Ectodermal cell (in vitro differentiated cells): ENCODE measurements at regions not wholly inside any gene's neighbourhood (a gene's known extent, or its start where the extent isn't known, plus 50 kb on each side); places are given as distances from the start of the nearest gene placed in this dataset.

Source experiments
- H3K27ac ChIP-seq: 2 replicates; pipeline ENCODE4 v1.7.0; 2013; ENCODE audit warnings: mild to moderate bottlenecking, low read depth, low read length; ENCODE audit not compliant: insufficient read depth, poor library complexity, severe bottlenecking
- H3K27me3 ChIP-seq: 2 replicates; pipeline ENCODE4 v1.7.0; 2013; ENCODE audit warnings: mild to moderate bottlenecking, low read length; ENCODE audit not compliant: insufficient read depth, control insufficient read depth, poor library complexity, severe bottlenecking
- H3K36me3 ChIP-seq: one replicate; pipeline ENCODE4 v1.7.0; 2013; ENCODE audit warnings: low read length; ENCODE audit not compliant: control insufficient read depth, insufficient read depth
- H3K4me1 ChIP-seq: one replicate; pipeline ENCODE4 v1.7.0; 2013; ENCODE audit warnings: low read length; ENCODE audit not compliant: control insufficient read depth, insufficient read depth
- H3K4me3 ChIP-seq: 2 replicates; pipeline ENCODE4 v1.7.0; 2013; ENCODE audit warnings: low read depth, low read length, control low read depth; ENCODE audit not compliant: insufficient read depth
- H3K9me3 ChIP-seq: 2 replicates; pipeline ENCODE4 v1.7.0; 2013; ENCODE audit warnings: mild to moderate bottlenecking, low read length, moderate library complexity; ENCODE audit not compliant: control insufficient read depth
- WGBS, 2 experiments: methylation state at CpG; one replicate each; pipeline ENCODE4 v1.1.7; 2013; ENCODE audit warnings: missing lambda C conversion rate in 2 of 2; 5-methylcytosine and 5-hydroxymethylcytosine counted together

DNA sequence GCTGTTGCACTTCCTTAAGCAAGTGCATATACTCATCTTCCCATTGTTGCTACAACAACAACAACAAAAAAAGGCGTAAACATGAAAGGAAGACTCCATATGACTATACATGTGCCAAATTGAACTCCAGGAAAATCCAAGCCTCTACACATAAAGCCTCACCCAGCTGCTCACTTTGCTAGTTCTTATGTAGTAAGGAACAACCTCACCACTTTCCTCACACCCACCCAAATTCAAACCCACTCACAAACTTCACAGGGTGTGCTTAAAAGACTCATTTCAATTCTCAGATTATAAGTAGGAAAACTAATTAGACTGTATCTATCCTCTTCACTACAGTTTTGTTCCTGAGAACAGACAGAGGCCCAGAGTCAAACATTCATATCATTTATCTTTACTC, 671.1 kb upstream of the INTU start:
- Histone ChIP-seq H3K27ac (no peak overlapping the region), H3K4me1 (no peaks in the 10 kb centered on the region)

DNA sequence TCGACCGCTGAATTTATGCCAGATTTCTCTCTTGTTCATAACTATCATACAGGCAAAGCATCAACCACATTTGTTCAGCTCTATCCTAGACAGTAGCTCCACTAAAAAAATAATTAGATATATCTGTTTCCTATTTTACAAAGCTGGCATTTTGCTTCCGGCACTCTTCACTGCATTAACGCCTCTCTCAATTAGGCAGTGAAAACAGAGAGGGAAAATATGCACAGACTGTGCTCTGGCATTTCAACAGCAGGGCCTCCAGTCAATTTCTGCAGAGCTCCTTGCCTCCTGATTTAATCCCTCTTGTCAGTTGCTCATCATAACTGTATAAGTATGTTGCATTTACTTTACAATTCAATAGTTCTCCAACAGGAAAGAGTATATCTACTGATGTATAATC, 666.9 kb upstream of the INTU start:
- 92 to 96% methylated on average over 4 of the region's 4 CpGs for WGBS, 2 experiments

More for the DNA sequence above, 671.1 kb upstream of the INTU start:
- H3K4me3 ChIP-seq, result no peak overlapping the region
- H3K27me3 ChIP-seq, result no peaks in the 10 kb centered on the region
- 72 to 100% methylated on average over 1 of the region's 1 CpG for WGBS, 2 experiments
- no peaks in the 10 kb centered on the region for H3K9me3 ChIP-seq
- no peaks in the 10 kb centered on the region for H3K36me3 ChIP-seq

DNA sequence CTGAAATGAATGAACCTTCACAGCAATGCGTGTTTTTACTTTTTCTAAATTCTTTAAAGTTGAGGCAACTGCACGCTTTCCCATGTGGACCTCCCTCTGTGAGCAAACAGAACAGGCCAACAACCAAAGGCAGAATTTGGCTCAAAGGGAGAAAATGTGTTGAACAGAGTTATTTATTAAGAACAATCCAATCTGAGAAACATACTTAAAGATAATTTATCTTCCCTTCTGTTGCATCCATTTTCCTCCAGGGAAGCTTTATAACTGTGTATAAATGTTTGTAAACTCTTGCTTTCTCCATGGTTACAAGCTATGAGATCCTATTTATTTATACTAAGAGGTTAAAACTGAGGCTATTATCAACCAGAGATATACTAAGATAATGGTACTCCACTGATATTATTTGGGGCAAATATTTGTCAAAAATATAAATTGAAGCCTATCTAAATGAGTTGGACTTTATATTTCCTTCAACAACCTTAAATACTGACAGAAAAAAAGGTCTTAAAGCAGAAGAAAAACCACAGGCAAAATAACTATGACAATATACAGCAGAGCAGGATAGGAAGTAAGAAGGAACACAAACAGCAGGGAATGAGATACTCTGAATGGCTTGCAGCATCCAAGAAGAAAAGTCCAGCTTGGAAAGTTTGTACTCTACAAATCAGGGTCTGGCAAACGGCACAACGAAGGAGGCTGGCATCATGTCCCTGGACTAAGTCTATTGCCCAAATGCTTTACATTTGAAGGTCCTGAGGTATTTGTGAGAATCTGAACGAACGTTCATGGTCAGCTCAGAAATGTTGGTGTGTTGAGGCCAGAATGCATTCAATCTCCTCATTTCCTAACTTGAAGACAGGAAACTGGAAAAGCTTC, 663.2 kb upstream of the INTU start:
- no peaks in the 10 kb centered on the region for H3K36me3 ChIP-seq
- H3K27ac ChIP-seq, result no peak overlapping the region
- WGBS, 2 experiments, result 89 to 93% methylated on average over 6 of the region's 6 CpGs
- H3K27me3 ChIP-seq, result no peaks in the 10 kb centered on the region
- no peaks in the 10 kb centered on the region for H3K9me3 ChIP-seq
- H3K4me1 ChIP-seq, result no peaks in the 10 kb centered on the region
- no peak overlapping the region for H3K4me3 ChIP-seq

More for the DNA sequence above, 666.9 kb upstream of the INTU start:
- no peaks in the 10 kb centered on the region for H3K9me3 ChIP-seq
- no peaks in the 10 kb centered on the region for H3K4me1 ChIP-seq
- H3K27me3 ChIP-seq, result no peaks in the 10 kb centered on the region
- no peaks in the 10 kb centered on the region for H3K36me3 ChIP-seq
- H3K4me3 ChIP-seq, result no peak overlapping the region
- no peak overlapping the region for H3K27ac ChIP-seq

DNA sequence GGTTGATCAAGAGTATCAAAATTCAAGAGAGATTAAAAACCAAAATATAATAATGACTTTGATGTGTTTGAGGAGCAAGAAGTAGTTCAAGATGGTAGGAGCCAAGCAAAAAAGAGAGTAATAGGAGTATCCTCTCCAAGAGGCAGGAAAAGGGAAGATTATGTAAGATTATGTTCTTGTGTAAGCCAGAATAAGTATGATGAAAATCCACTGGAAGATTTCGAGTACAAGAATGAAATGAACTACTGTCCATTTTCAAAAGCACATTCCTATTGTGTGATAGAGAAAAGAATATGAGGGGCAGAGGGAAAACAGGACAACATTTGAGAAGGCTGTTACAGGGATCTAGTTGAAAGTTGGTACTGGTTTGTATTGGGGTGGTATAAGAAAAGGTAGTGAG, 659.6 kb upstream of the INTU start:
- Histone ChIP-seq H3K4me3 (no peak overlapping the region), H3K4me1 (no peaks in the 10 kb centered on the region), H3K27me3 (no peaks in the 10 kb centered on the region), H3K9me3 (no peaks in the 10 kb centered on the region), H3K27ac (no peak overlapping the region), H3K36me3 (no peaks in the 10 kb centered on the region)
- WGBS, 2 experiments, result 90 to 100% methylated on average over 1 of the region's 1 CpG

DNA sequence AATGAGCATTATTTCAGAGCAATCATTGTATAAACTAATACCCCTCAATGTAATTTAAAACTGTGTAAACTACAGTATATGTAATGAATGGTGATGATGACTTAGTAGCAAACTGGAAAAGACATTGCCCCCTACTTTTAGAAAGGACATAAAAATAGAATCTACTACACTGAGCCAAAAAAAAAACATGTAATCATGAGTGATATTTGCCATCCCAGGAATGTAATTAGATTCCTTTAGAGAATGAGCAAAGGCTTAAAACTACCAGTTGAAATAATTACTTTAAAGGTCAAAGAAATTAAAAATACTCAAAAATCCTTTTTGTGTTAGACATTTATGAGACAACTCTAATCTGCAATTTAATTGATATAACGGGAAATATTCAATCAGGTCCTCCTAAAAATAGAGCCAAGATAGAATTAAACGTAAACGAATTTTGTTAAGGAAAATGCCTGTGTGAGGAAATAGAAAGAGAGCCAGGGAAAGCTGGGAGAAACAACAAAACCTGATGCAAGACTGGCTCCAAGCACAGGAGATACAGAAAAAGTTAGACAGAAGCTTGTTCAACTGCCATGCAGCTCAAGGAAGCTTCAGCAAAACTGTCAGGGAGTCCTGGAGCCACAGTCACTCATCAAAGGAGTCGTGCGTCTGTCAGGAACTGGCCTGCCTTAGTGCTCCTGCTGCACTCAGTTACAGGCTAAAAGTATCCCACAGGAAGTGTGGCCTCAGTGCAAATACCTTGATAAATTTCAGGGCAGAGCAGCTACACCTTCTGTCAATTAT, 655.7 kb upstream of the INTU start:
- H3K27ac ChIP-seq, result no peak overlapping the region
- no peaks in the 10 kb centered on the region for H3K27me3 ChIP-seq
- H3K4me1 ChIP-seq, result no peaks in the 10 kb centered on the region
- H3K4me3 ChIP-seq, result no peak overlapping the region
- H3K9me3 ChIP-seq, result no peaks in the 10 kb centered on the region
- H3K36me3 ChIP-seq, result no peaks in the 10 kb centered on the region
- WGBS, 2 experiments, result 71 to 82% methylated on average over 5 of the region's 5 CpGs

DNA sequence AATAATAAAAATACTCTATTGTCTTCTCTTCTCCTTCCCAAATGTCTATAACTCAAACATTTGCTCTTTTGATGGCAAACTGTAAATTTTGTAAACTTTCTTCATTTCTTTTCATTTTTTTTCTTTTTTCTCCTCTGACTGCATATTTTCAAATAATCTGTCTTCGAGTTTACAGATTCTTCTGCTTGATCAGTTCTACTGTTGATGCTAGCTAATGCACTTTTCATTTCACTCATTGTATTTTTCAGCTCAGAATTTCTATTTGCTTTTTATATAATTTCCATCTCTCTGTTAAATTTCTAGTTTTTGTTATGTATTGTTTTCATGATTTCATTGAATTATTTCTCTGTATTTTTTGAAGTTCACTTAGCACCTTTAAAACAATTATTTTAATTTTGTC, 646.8 kb upstream of the INTU start:
- no peak overlapping the region for H3K4me3 ChIP-seq
- no peaks in the 10 kb centered on the region for H3K36me3 ChIP-seq
- H3K27me3 ChIP-seq, result no peaks in the 10 kb centered on the region
- H3K4me1 ChIP-seq, result no peaks in the 10 kb centered on the region
- no peaks in the 10 kb centered on the region for H3K9me3 ChIP-seq
- WGBS, 2 experiments, result 86 to 93% methylated on average over 1 of the region's 1 CpG
- H3K27ac ChIP-seq, result no peak overlapping the region

DNA sequence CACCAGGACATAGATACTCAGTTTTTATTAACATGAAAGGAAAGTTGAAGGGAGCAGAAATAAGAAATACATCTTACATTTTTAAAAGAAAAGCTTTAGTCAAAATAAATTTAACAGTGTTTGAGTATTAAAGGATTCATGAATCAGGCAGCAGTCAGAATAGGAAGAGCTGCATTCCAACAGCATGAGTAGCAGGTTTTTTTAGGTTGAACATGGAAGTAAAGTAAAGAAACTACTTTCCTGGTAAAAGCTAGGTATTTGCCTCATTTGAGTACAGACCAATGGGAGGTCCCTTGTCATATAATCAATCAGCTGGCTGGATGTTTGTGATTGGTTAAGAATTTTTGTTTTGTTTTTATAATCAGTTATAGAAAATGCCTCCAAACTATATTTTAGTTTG, 645.9 kb upstream of the INTU start:
- no peaks in the 10 kb centered on the region for H3K27me3 ChIP-seq
- no peaks in the 10 kb centered on the region for H3K36me3 ChIP-seq
- no peaks in the 10 kb centered on the region for H3K4me1 ChIP-seq
- H3K9me3 ChIP-seq, result no peaks in the 10 kb centered on the region
- no peak overlapping the region for H3K27ac ChIP-seq
- no peak overlapping the region for H3K4me3 ChIP-seq

DNA sequence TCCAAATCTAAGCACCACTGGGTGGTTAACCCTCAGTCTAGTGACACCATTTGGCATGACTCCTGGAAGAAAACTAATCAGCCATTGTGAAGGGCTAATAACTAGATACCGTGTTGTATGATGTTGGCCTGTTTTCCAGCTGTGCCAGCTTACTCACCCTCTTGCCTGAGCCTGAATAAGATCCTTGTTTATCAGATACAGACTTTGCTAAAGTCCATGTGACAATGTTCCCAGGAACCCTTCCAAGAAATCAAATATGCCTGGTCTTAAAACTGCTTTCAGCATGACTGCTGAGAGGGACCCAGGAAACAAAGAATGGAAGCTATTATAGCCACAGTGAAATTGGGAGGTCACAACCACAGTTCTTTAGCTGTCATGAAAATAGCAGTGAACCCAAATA, 640.8 kb upstream of the INTU start:
- H3K4me1 ChIP-seq, result no peaks in the 10 kb centered on the region
- WGBS, 2 experiments, result 78 to 94% methylated on average over 1 of the region's 1 CpG

DNA sequence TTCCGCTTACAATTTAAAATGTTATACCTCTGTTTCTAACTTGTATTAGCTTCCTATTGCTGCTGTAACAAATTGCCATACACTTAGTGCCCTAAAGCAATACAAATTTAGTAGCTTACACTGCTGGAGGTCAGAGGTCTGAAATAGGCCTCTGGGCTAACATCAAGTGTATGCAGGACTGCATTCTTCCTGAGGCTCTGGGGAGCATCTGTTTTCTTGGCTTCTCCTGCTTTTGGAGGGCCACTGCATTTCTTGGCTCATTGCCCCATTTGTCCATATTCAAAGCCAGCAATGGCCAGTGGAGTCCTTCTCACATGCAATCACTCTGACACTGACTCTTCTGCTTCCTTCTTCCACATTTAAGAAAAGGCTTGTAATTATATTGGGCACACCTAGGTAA, 639.8 kb upstream of the INTU start:
- WGBS, 2 experiments, result 100% methylated on average over 1 of the region's 1 CpG
- Histone ChIP-seq H3K36me3 (no peaks in the 10 kb centered on the region), H3K4me1 (no peaks in the 10 kb centered on the region), H3K9me3 (no peaks in the 10 kb centered on the region), H3K27ac (no peak overlapping the region), H3K27me3 (no peaks in the 10 kb centered on the region), H3K4me3 (no peak overlapping the region)

More for the DNA sequence above, 640.8 kb upstream of the INTU start:
- Histone ChIP-seq H3K4me3 (no peak overlapping the region), H3K27ac (no peak overlapping the region), H3K9me3 (no peaks in the 10 kb centered on the region), H3K36me3 (no peaks in the 10 kb centered on the region), H3K27me3 (no peaks in the 10 kb centered on the region)

DNA sequence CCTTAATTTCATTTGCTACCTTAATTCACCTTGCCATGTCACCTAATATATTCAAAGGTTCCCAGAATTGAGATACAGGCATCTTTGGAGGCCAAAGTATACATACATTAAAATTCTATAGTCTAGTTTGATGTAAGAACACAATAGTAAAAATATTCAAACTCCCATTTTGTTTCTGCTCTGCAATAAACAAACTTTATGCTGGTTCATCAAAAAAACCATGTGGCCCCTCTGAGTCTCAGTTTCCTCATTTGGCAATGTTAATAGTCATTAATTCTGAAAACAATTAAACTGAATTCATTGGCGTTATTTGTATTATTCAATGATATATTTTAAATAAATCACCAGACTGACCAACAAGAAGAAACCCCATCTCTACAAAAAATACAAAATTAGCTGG, 639.4 kb upstream of the INTU start:
- Histone ChIP-seq H3K4me1 (no peaks in the 10 kb centered on the region), H3K4me3 (no peak overlapping the region), H3K27me3 (no peaks in the 10 kb centered on the region), H3K36me3 (no peaks in the 10 kb centered on the region), H3K9me3 (no peaks in the 10 kb centered on the region), H3K27ac (no peak overlapping the region)
- no CpG with 5 or more reads among the region's 1 CpG for WGBS, 2 experiments
